Upper lobe of right lung (tissue), 1 donor: ENCODE measurements at regions not wholly inside any gene's neighbourhood (a gene's known extent, or its start where the extent isn't known, plus 50 kb on each side); places are given as distances from the start of the nearest gene placed in this dataset.

Experiments
- ATAC-seq: fragments of 200-7000 bp; cut with Tn5 transposase; one replicate; pipeline ENCODE4 v1.9.1; 2020; ENCODE audit warnings: mild to moderate bottlenecking, moderate library complexity
- DNase-seq: peaks from one replicate; pipeline ENCODE4 v3.0.0-alpha.2; 2020
- H3K27ac ChIP-seq: fragments of 200-600 bp; one replicate; pipeline ENCODE4 v1.8.0; 2022
- H3K27me3 ChIP-seq: fragments of 200-600 bp; one replicate; pipeline ENCODE4 v1.8.0; 2022; ENCODE audit warnings: mild to moderate bottlenecking
- H3K36me3 ChIP-seq: fragments of 200-600 bp; one replicate; pipeline ENCODE4 v1.8.0; 2022
- H3K4me1 ChIP-seq: fragments of 200-600 bp; one replicate; pipeline ENCODE4 v1.8.0; 2022
- H3K4me3 ChIP-seq: fragments of 200-600 bp; one replicate; pipeline ENCODE4 v1.8.0; 2022; ENCODE audit warnings: mild to moderate bottlenecking
- H3K9me3 ChIP-seq: fragments of 200-600 bp; one replicate; pipeline ENCODE4 v1.8.0; 2022
- intact Hi-C: fragments of 100-400 bp; cut with DNase I; formaldehyde crosslinking; loops from one replicate; pipeline ENCODE4 v1.11.0; 2022
- TF ChIP-seq, protein P1 (sequence below): fragments of 200-600 bp; IDR thresholded peaks from one replicate; pipeline ENCODE4 v1.8.0; 2022; ENCODE audit warnings: antibody characterized with exemption
- donor health status: DM: no; HTN: yes; CAD: no; lungs with severe emphysema.

DNA sequence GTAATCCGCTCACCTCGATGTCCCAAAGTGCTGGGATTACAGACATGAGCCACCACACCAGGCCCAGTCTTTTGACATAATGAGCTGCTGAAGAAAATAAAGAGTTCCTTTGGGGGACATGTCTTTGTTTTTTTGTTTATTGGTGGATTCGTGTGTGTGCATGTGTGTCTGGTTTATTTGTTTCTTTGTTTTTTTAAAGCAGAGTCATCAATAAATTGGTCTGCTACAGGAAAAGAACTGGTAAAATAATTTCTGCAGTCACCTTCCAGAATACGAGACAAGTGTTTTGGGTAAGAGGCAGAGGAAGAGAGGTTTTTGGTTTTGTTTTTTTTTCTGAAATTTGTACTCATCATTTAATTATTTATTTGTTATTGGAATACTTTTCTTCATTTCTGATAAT, 51.5 kb upstream of the PPP3CA start:
- intact Hi-C loops: no loop called here
- no peaks in the 10 kb centered on the region for H3K4me1 ChIP-seq
- H3K27ac ChIP-seq: no peak overlapping the region
- no peak overlapping the region for H3K4me3 ChIP-seq
- TF ChIP-seq, protein P1, sequence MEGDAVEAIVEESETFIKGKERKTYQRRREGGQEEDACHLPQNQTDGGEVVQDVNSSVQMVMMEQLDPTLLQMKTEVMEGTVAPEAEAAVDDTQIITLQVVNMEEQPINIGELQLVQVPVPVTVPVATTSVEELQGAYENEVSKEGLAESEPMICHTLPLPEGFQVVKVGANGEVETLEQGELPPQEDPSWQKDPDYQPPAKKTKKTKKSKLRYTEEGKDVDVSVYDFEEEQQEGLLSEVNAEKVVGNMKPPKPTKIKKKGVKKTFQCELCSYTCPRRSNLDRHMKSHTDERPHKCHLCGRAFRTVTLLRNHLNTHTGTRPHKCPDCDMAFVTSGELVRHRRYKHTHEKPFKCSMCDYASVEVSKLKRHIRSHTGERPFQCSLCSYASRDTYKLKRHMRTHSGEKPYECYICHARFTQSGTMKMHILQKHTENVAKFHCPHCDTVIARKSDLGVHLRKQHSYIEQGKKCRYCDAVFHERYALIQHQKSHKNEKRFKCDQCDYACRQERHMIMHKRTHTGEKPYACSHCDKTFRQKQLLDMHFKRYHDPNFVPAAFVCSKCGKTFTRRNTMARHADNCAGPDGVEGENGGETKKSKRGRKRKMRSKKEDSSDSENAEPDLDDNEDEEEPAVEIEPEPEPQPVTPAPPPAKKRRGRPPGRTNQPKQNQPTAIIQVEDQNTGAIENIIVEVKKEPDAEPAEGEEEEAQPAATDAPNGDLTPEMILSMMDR: no peak
- H3K27me3 ChIP-seq: no peaks in the 10 kb centered on the region
- H3K36me3 ChIP-seq: no peaks in the 10 kb centered on the region
- no peaks in the 10 kb centered on the region for H3K9me3 ChIP-seq
- DNase-seq (no peak), ATAC-seq (no peak)
